ENCODE measurements at regions not wholly inside any gene's neighbourhood (a gene's known extent, or its start where the extent isn't known, plus 50 kb on each side); places are given as distances from the start of the nearest gene placed in this dataset.

GRCh38 chr5:93099902-93100347, 481.1 kb downstream of the NR2F1-AS1 start:
- H4K20me1 ChIP-seq (ENCODE audit: control insufficient read depth, insufficient read depth), result no peaks in the 10 kb centered on the region
- ChIA-PET SMC1A (ENCODE audit: uncharacterized antibody, unreplicated experiment) (no interaction called here), RAD21 (ENCODE audit: unreplicated experiment) (no interaction called here), POLR2A (no interaction called here), CTCF (no interaction called here)
- H3K36me3 ChIP-seq (ENCODE audit: control insufficient read depth in 2 of 2, insufficient read depth in 2 of 2, low read length in 1 of 2), result no peaks in the 10 kb centered on the region
- no peak for ATAC-seq
- no peak for DNase-seq (ENCODE audit: low read depth, low spot score)
- TF ChIP-seq ESRRA (IDR thresholded peaks at IDR 0.05; ENCODE audit: low read length) (no peak), NFYA (IDR thresholded peaks at IDR 0.05; ENCODE audit: borderline replicate concordance, low read depth, low read length) (no peak), WRNIP1 (IDR thresholded peaks at IDR 0.05; ENCODE audit: borderline replicate concordance, low read depth, low read length) (no peak), ZNF207 (IDR thresholded peaks at IDR 0.05; ENCODE audit: borderline replicate concordance) (no peak), PRDM15 (CRISPR knock-in tag; IDR thresholded peaks at IDR 0.05) (no peak), ZBTB11 (CRISPR knock-in tag; IDR thresholded peaks at IDR 0.05) (no peak), KAT2A (conservative IDR thresholded peaks at IDR 0.05; ENCODE audit: control insufficient read depth, low read depth, low read length) (no peak), NFIC (IDR thresholded peaks at IDR 0.05; ENCODE audit: low read depth, low read length) (no peak), IKZF1 (conservative IDR thresholded peaks at IDR 0.05) (no peak), SUPT20H (IDR thresholded peaks at IDR 0.05; ENCODE audit: borderline replicate concordance, control insufficient read depth, low read depth, low read length) (no peak), CREB1 (IDR thresholded peaks at IDR 0.05; ENCODE audit: low read depth) (no peak), EZH2 (IDR thresholded peaks at IDR 0.05; ENCODE audit: borderline replicate concordance, control insufficient read depth, low read depth, low read length) (no peak), RELA (IDR thresholded peaks at IDR 0.05; ENCODE audit: borderline replicate concordance, partially characterized antibody) (no peak), MYC (IDR thresholded peaks at IDR 0.05; ENCODE audit: insufficient read depth, insufficient read length, insufficient replicate concordance, low read length, severe bottlenecking) (no peak)
- H3K4me1 ChIP-seq (ENCODE audit: control insufficient read depth, insufficient read depth, low read length), result no peaks in the 10 kb centered on the region
- in situ Hi-C loops (cut with MboI) (no loop called here), intact Hi-C loops (cut with micrococcal nuclease; ENCODE audit: unreplicated experiment) (no loop called here)
- BruUV-seq (replicated peaks), result no TSS peak
- H3K9me3 ChIP-seq (replicated peaks; ENCODE audit: control insufficient read depth, insufficient read depth, low read length), result no peaks in the 10 kb centered on the region
- H3K27ac ChIP-seq (ENCODE audit: control insufficient read depth, insufficient read depth), result no peak overlapping the region
- no peaks in the 10 kb centered on the region for H3K27me3 ChIP-seq (replicated peaks in 1 of 2; ENCODE audit: control insufficient read depth in 2 of 2, insufficient read depth in 2 of 2, low read length in 1 of 2)
- H3K79me2 ChIP-seq (ENCODE audit: control insufficient read depth, insufficient read depth, low read length), result no peaks in the 10 kb centered on the region
- no peak for FAIRE-seq
- H3K4me2 ChIP-seq (ENCODE audit: control insufficient read depth, insufficient read depth), result no peak overlapping the region
- H3K4me3 ChIP-seq, result no peak overlapping the region
- H2AFZ ChIP-seq (ENCODE audit: control insufficient read depth, low read depth, low read length), result no peak overlapping the region
- H3K9ac ChIP-seq (ENCODE audit: control insufficient read depth, insufficient read depth, low read length), result no peak overlapping the region
- 14% methylated on average over 4 of the region's 4 CpGs for WGBS (ENCODE audit: insufficient coverage, insufficient replicate concordance, low lambda C conversion rate, missing lambda C conversion rate)

All from GM12878 (cell line).